ENCODE measurements at regions not wholly inside any gene's neighbourhood (a gene's known extent, or its start where the extent isn't known, plus 50 kb on each side); places are given as distances from the start of the nearest gene placed in this dataset.

- TF ChIP-seq EZH2 (IDR thresholded peaks at IDR 0.05) = no peak
- TF ChIP-seq, protein P1, sequence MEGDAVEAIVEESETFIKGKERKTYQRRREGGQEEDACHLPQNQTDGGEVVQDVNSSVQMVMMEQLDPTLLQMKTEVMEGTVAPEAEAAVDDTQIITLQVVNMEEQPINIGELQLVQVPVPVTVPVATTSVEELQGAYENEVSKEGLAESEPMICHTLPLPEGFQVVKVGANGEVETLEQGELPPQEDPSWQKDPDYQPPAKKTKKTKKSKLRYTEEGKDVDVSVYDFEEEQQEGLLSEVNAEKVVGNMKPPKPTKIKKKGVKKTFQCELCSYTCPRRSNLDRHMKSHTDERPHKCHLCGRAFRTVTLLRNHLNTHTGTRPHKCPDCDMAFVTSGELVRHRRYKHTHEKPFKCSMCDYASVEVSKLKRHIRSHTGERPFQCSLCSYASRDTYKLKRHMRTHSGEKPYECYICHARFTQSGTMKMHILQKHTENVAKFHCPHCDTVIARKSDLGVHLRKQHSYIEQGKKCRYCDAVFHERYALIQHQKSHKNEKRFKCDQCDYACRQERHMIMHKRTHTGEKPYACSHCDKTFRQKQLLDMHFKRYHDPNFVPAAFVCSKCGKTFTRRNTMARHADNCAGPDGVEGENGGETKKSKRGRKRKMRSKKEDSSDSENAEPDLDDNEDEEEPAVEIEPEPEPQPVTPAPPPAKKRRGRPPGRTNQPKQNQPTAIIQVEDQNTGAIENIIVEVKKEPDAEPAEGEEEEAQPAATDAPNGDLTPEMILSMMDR (IDR thresholded peaks at IDR 0.05 in 2 of 3, conservative IDR thresholded peaks at IDR 0.05 in 1 of 3; ENCODE audit: borderline replicate concordance in 1 of 3, insufficient read depth in 1 of 3, low read depth in 2 of 3, low read length in 2 of 3) = no peak
- TF ChIP-seq ZNF274 (IDR thresholded peaks at IDR 0.05; ENCODE audit: low read depth, low read length) = no peak
- TF ChIP-seq EZH2phosphoT487 (IDR thresholded peaks at IDR 0.05; ENCODE audit: borderline replicate concordance) = no peak
- no peak for TF ChIP-seq SIN3A (IDR thresholded peaks at IDR 0.05; ENCODE audit: low read depth)
Observed at GRCh38 chr12:112738531-112738930, 53.0 kb upstream of the RPH3A start.
